Cardiac muscle cell (in vitro differentiated cells and primary cell): ENCODE measurements at regions not wholly inside any gene's neighbourhood (a gene's known extent, or its start where the extent isn't known, plus 50 kb on each side); places are given as distances from the start of the nearest gene placed in this dataset.

ENCODE experiments used
- DNase-seq, 2 donors: peaks; one replicate each; pipeline versions ENCODE4 v3.0.0 to v3.0.0-alpha.2; 2010 to 2017; ENCODE audit warnings: low read depth in 1 of 2, low spot score in 1 of 2
- H3K27ac ChIP-seq: fragments of 200-600 bp; sonication (generic); 2 replicates; pipeline ENCODE4 v1.5.1; 2016
- H3K27me3 ChIP-seq: fragments of 200-600 bp; sonication (generic); 2 replicates; pipeline ENCODE4 v1.6.0; 2016; ENCODE audit warnings: control low read depth
- H3K36me3 ChIP-seq: fragments of 200-600 bp; sonication (generic); 2 replicates; pipeline ENCODE4 v1.5.1; 2016; ENCODE audit warnings: control low read depth
- H3K4me1 ChIP-seq: fragments of 200-600 bp; sonication (generic); 2 replicates; pipeline ENCODE4 v1.8.1; 2017; ENCODE audit warnings: low read depth, mild to moderate bottlenecking, mixed run types
- H3K4me3 ChIP-seq: fragments of 200-600 bp; sonication (generic); 2 replicates; pipeline ENCODE4 v1.5.1; 2016; ENCODE audit warnings: mild to moderate bottlenecking
- H3K9me3 ChIP-seq: fragments of 200-600 bp; sonication (generic); 2 replicates; pipeline ENCODE4 v1.5.1; 2017; ENCODE audit warnings: low read depth, mild to moderate bottlenecking, control low read depth
- TF ChIP-seq, protein P1 (sequence below): IDR thresholded peaks from 2 replicates; pipeline ENCODE4 v1.5.1; 2012; ENCODE audit warnings: low read depth, mild to moderate bottlenecking, low read length

GRCh38 chr6:92888316-92888715 is 531.0 kb downstream of the EPHA7 start:
- H3K36me3 ChIP-seq: no peaks in the 10 kb centered on the region
- no peak overlapping the region for H3K4me3 ChIP-seq
- no peak for DNase-seq
- no peaks in the 10 kb centered on the region for H3K27me3 ChIP-seq
- H3K4me1 ChIP-seq: no peaks in the 10 kb centered on the region
- no peaks in the 10 kb centered on the region for H3K9me3 ChIP-seq
- H3K27ac ChIP-seq: no peak overlapping the region
- TF ChIP-seq, protein P1, sequence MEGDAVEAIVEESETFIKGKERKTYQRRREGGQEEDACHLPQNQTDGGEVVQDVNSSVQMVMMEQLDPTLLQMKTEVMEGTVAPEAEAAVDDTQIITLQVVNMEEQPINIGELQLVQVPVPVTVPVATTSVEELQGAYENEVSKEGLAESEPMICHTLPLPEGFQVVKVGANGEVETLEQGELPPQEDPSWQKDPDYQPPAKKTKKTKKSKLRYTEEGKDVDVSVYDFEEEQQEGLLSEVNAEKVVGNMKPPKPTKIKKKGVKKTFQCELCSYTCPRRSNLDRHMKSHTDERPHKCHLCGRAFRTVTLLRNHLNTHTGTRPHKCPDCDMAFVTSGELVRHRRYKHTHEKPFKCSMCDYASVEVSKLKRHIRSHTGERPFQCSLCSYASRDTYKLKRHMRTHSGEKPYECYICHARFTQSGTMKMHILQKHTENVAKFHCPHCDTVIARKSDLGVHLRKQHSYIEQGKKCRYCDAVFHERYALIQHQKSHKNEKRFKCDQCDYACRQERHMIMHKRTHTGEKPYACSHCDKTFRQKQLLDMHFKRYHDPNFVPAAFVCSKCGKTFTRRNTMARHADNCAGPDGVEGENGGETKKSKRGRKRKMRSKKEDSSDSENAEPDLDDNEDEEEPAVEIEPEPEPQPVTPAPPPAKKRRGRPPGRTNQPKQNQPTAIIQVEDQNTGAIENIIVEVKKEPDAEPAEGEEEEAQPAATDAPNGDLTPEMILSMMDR: no peak

DNA sequence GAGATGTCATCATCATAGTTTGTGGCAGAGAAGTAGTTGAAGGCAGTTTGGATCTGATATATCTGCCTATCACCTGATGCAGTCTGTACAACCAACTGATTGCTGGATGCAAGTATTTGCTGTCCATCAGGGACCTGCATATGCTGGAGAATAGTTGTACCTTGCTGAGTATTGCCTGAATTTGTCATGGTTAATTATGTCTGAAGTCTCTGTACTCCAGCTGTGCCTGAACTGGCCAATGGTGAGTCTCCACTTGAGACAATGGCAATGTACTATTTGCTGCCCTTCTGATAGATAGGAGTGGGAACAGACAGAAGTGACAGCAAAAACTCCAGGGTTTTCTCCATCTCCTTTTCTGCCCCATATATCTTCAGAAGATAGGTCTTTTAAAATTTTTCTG is 531.5 kb downstream of the EPHA7 start:
- no peaks in the 10 kb centered on the region for H3K9me3 ChIP-seq
- no peaks in the 10 kb centered on the region for H3K4me1 ChIP-seq
- DNase-seq: no peak
- TF ChIP-seq, protein P1: no peak
- no peak overlapping the region for H3K27ac ChIP-seq
- no peaks in the 10 kb centered on the region for H3K36me3 ChIP-seq
- H3K27me3 ChIP-seq: no peaks in the 10 kb centered on the region
- no peak overlapping the region for H3K4me3 ChIP-seq

GRCh38 chr6:92879526-92879925 is 539.8 kb downstream of the EPHA7 start:
- Histone ChIP-seq H3K36me3 (no peaks in the 10 kb centered on the region), H3K27me3 (no peaks in the 10 kb centered on the region), H3K4me3 (no peak overlapping the region), H3K9me3 (no peaks in the 10 kb centered on the region), H3K4me1 (no peaks in the 10 kb centered on the region), H3K27ac (no peak overlapping the region)
- TF ChIP-seq, protein P1: no peak
- no peak for DNase-seq

GRCh38 chr6:92864966-92865555 is 554.3 kb downstream of the EPHA7 start:
- H3K27ac ChIP-seq: no peak overlapping the region
- TF ChIP-seq, protein P1: no peak
- H3K4me3 ChIP-seq: no peak overlapping the region
- H3K36me3 ChIP-seq: no peaks in the 10 kb centered on the region
- H3K27me3 ChIP-seq: no peaks in the 10 kb centered on the region
- H3K4me1 ChIP-seq: no peaks in the 10 kb centered on the region
- DNase-seq: no peak
- H3K9me3 ChIP-seq: no peaks in the 10 kb centered on the region

- Histone ChIP-seq H3K4me3 (no peak overlapping the region), H3K4me1 (no peaks in the 10 kb centered on the region), H3K27me3 (no peaks in the 10 kb centered on the region), H3K27ac (no peak overlapping the region), H3K36me3 (no peaks in the 10 kb centered on the region), H3K9me3 (no peaks in the 10 kb centered on the region)
- TF ChIP-seq, protein P1: no peak
- no peak for DNase-seq
These were observed 569.7 kb downstream of the EPHA7 start for GRCh38 chr6:92849636-92850035.
